Esophagus muscularis mucosa (tissue), 4 donors: ENCODE measurements at regions not wholly inside any gene's neighbourhood (a gene's known extent, or its start where the extent isn't known, plus 50 kb on each side); places are given as distances from the start of the nearest gene placed in this dataset.

ENCODE experiments used
- DNase-seq: peaks from one replicate; pipeline ENCODE4 v3.0.0-alpha.2; 2017; ENCODE audit errors: extremely low spot score
- H3K27ac ChIP-seq, 4 donors: fragments of 200-600 bp; sonication (generic); replicated peaks in 1 of 4; 1 replicate in 3 of 4; 2 replicates in 1 of 4; pipeline ENCODE4 v1.5.1; 2016 to 2019; ENCODE audit warnings: mild to moderate bottlenecking in 1 of 4
- H3K27me3 ChIP-seq, 4 donors: fragments of 200-600 bp; sonication (generic); one replicate each; pipeline versions ENCODE4 v1.5.1 to v1.6.0; 2016 to 2019
- H3K36me3 ChIP-seq, 4 donors: fragments of 200-600 bp; sonication (generic); one replicate each; pipeline ENCODE4 v1.5.1; 2016 to 2019
- H3K4me1 ChIP-seq, 4 donors: fragments of 200-600 bp; sonication (generic); one replicate each; pipeline ENCODE4 v1.5.1; 2016 to 2019
- H3K4me3 ChIP-seq, 4 donors: fragments of 200-600 bp; sonication (generic); 1 replicate in 2 of 4; 2 replicates in 2 of 4; pipeline ENCODE4 v1.5.1; 2016 to 2019; ENCODE audit warnings: mild to moderate bottlenecking in 4 of 4, moderate library complexity in 1 of 4
- H3K9me3 ChIP-seq, 4 donors: fragments of 200-600 bp; sonication (generic); 1 replicate in 3 of 4; 2 replicates in 1 of 4; pipeline ENCODE4 v1.5.1; 2016 to 2019
- CTCF ChIP-seq, 3 experiments: fragments of 200-600 bp in 2 of 3; fragments of 450-650 bp in 1 of 3; sonication (generic) in 2 of 3; IDR thresholded peaks; one replicate each; pipeline ENCODE4 v1.5.1; 2017 to 2019; ENCODE audit warnings: antibody characterized with exemption in 3 of 3, mild to moderate bottlenecking in 2 of 3, moderate library complexity in 1 of 3
- EP300 ChIP-seq: sonication (generic); formaldehyde crosslinking; IDR thresholded peaks from one replicate; pipeline ENCODE4 v1.6.1; 2017; ENCODE audit warnings: antibody characterized with exemption
- POLR2A ChIP-seq: fragments of 450-650 bp; IDR thresholded peaks from one replicate; pipeline ENCODE4 v1.6.1; 2017; ENCODE audit warnings: antibody characterized with exemption, moderate library complexity, mild to moderate bottlenecking, low read depth
- POLR2AphosphoS5 ChIP-seq, 2 donors: sonication (generic); formaldehyde crosslinking; IDR thresholded peaks; one replicate each; pipeline ENCODE4 v1.6.1; 2017; ENCODE audit warnings: antibody characterized with exemption in 2 of 2
- WGBS: methylation state at CpG from one replicate; pipeline ENCODE4 v1.1.5; 2018; 5-methylcytosine and 5-hydroxymethylcytosine counted together
- intact Hi-C: fragments of 100-400 bp; cut with DNase I; formaldehyde crosslinking; loops from one replicate; pipeline ENCODE4 v1.15.1; 2023

- Histone ChIP-seq H3K36me3 (no peaks in the 10 kb centered on the region), H3K9me3 (no peaks in the 10 kb centered on the region), H3K27ac (no peak overlapping the region), H3K27me3 (no peaks in the 10 kb centered on the region), H3K4me1 (no peaks in the 10 kb centered on the region), H3K4me3 (no peak overlapping the region)
- no peak for DNase-seq
- intact Hi-C loops, result no loop called here
- WGBS, result 90% methylated on average over 4 of the region's 4 CpGs
- TF ChIP-seq CTCF (IDR thresholded peaks at IDR 0.05) (no peak), POLR2AphosphoS5 (IDR thresholded peaks at IDR 0.05) (no peak), EP300 (no peak)
These were observed 124.7 kb downstream of the MAF start for GRCh38 chr16:79475841-79476240.

DNA sequence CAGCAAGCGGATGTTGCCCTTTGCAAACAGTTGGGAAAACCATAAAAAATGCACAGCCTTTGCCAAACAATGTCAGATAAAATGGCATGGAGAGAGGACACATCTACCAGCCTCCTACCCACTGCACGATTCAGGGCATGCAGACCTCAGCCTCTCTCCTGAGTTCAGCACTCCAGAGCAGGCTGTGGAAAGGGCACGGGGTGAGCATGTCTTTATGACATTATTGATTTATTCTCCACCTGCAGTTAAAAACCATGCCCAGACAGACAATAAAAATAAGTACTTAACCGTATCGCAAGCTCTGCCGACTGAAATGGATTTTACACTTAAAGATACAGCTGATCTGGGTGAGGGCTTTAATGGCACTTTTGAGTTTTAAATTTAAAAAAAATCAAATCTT, 127.1 kb downstream of the MAF start:
- TF ChIP-seq CTCF (IDR thresholded peaks at IDR 0.05) (no peak), EP300 (no peak), POLR2A (no peak), POLR2AphosphoS5 (IDR thresholded peaks at IDR 0.05) (no peak)
- Histone ChIP-seq H3K4me3 (no peak overlapping the region), H3K36me3 (no peaks in the 10 kb centered on the region), H3K4me1 (no peaks in the 10 kb centered on the region), H3K9me3 (no peaks in the 10 kb centered on the region), H3K27ac (no peak overlapping the region), H3K27me3 (no peaks in the 10 kb centered on the region)
- 89% methylated on average over 6 of the region's 6 CpGs for WGBS
- no peak for DNase-seq
- intact Hi-C loops, result no loop called here

DNA sequence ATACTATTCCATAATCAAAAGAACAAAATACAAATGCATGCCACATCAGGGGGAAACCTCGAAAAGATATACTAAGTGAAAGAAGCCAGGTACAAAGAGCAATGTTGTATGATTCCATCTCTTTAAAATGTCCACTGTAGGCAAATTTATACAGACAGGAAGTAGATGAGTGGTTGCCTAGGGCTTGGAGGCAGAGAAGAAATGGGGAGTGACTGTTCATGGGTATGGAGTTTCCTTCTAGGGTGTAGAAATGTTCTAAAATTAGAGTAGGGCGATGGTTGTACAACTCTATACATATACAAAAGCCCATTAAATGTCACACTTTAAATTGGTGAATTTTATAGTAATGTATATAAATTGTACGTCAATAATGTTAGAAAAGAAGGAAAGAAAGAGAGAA, 128.1 kb downstream of the MAF start:
- DNase-seq, result no peak
- H3K9me3 ChIP-seq, result no peaks in the 10 kb centered on the region
- no peaks in the 10 kb centered on the region for H3K36me3 ChIP-seq
- TF ChIP-seq EP300 (no peak), POLR2A (no peak), CTCF (IDR thresholded peaks at IDR 0.05) (no peak), POLR2AphosphoS5 (IDR thresholded peaks at IDR 0.05) (no peak)
- no peaks in the 10 kb centered on the region for H3K27me3 ChIP-seq
- intact Hi-C loops, result no loop called here
- no peak overlapping the region for H3K4me3 ChIP-seq
- WGBS, result 82% methylated on average over 3 of the region's 3 CpGs
- H3K4me1 ChIP-seq, result no peaks in the 10 kb centered on the region
- no peak overlapping the region for H3K27ac ChIP-seq

- Histone ChIP-seq H3K9me3 (no peaks in the 10 kb centered on the region), H3K36me3 (no peaks in the 10 kb centered on the region), H3K4me3 (no peak overlapping the region), H3K27ac (no peak overlapping the region), H3K4me1 (no peaks in the 10 kb centered on the region), H3K27me3 (no peaks in the 10 kb centered on the region)
- TF ChIP-seq EP300 (no peak), POLR2A (no peak), CTCF (IDR thresholded peaks at IDR 0.05) (no peak), POLR2AphosphoS5 (IDR thresholded peaks at IDR 0.05) (peak in 1 of 2 donors; percentile 26)
- intact Hi-C loops, result no loop called here
- 68% methylated on average over 9 of the region's 10 CpGs for WGBS
- no peak for DNase-seq
These were observed 130.5 kb downstream of the MAF start for GRCh38 chr16:79469999-79470398.

GRCh38 chr16:79468631-79469030, 131.9 kb downstream of the MAF start:
- Histone ChIP-seq H3K36me3 (no peaks in the 10 kb centered on the region), H3K4me3 (no peak overlapping the region), H3K27me3 (no peaks in the 10 kb centered on the region), H3K9me3 (no peaks in the 10 kb centered on the region), H3K4me1 (no peaks in the 10 kb centered on the region), H3K27ac (no peak overlapping the region)
- intact Hi-C loops, result no loop called here
- DNase-seq, result no peak
- TF ChIP-seq POLR2AphosphoS5 (IDR thresholded peaks at IDR 0.05) (no peak), EP300 (no peak), POLR2A (no peak), CTCF (IDR thresholded peaks at IDR 0.05) (no peak)
- WGBS, result 79% methylated on average over 4 of the region's 4 CpGs
